ENCODE measurements at regions not wholly inside any gene's neighbourhood (a gene's known extent, or its start where the extent isn't known, plus 50 kb on each side); places are given as distances from the start of the nearest gene placed in this dataset.
"Not testable (repeated sequence)": the region's sequence is repeated elsewhere in the genome, so short reads cannot be mapped to it uniquely, and the experiment has no call there.

DNA sequence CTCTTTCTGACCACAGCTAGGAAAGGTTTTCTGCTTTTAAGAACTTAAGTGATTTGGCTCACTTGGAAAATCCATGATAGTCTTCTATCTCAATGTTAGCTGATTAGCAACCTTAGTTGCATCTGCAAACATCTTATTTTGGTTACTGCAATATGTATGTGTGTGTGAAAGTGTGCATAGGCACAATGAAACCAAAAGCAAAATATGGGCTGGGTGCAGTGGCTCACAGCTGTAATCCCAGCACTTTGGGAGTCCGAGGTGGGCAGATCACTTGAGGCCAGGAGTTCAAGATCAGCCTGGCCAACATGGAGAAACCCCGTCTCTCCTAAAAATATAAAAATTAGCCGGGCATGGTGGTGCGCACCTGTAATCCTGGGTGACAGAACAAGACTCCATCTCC is 246.9 kb upstream of the NCAM1 start:
- DNase-seq (ENCODE audit: low spot score), result not testable (repeated sequence)

DNA sequence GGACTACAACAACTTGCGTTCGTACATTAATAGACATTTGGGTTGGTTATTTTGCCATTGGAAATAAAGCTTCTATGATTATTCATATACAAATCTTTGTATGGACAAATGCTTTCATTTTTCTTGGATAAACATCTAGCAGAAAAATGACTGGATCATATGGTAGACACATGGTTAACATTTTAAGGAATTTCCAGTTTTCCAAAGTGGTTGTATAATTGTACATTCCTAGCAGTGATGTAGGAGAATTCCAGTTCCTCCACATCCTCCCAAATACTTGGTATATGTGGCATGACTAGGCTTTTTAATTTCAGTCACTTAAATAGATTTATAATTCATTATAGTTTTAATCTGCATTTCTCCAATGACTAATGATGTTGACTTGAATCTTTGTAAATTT is 246.2 kb upstream of the NCAM1 start:
- DNase-seq (ENCODE audit: low spot score), result no peak

DNA sequence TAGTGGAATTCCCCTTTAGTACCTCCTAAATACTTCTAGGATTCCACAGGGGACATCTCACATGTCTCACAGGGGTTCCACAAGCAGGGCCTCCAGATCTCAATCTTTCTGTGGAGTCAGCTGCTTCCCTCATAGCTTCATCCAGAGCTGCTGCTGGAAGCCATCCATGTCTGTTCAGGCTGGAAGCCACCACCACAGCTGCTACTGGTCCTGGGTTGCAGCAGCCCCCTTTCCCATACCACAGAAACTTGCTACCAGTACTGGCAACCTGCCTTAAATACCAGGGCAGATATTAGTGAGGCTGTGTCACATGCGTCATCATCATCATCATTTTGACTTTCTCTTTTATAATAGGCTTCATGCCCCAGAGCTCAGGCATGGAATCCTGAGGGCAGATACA is 242.7 kb upstream of the NCAM1 start:
- DNase-seq (ENCODE audit: low spot score), result no peak

DNA sequence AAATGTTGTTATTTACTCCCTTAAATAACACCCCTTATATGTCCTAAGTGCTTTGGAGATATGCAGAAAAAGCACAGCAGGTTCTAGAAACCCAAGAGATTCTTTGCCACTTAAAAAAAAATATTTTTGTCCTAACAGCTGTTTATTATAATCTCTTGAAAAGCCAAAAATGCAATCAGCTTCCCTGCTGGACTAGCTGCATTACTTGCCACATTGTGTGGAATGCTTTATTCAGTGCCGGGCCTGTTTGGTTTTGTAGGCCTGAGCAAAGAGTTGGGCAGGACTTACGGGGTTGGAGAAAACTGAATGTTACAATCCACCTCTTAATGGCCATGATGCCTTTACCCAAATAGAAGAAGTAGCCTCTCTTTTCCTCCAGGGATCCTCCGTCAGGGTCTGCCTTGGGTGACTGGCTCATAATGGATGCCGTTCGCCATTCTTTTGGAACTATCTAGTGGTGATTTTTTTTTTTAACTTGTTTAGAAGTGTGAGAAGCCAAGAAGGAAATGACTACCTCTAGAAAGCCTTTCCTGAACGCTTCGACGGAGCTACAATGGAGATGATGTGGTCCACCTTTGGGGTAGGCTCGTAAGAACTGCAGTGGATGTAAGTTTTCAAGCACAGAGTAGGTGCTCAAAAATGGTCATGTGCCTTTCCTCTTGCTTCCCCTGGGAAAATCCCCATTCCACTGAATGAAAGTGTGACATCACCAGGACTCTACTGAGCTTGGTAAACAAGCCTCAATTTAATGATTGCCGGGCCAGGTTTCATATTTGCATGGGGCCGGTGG is 241.3 kb upstream of the NCAM1 start:
- DNase-seq (ENCODE audit: low spot score), result no peak

DNA sequence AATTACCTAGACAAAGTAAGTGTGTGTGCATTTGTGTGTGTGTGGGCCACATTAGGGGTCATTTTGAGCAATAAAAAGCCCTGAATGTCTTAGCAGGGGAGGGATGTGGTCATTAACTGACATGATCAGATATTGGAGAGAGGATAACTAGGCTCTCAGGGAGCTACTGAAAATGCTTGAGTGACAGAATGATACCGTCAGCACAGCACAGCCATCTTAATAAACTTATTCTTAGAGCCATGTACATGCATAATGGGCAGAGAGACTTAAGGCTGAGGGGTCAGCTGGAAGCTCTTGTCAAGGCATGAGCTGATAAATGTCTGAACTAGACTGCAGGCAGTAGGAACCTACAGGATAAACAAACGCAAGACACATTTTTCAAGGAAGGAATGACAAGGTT is 239.1 kb upstream of the NCAM1 start:
- DNase-seq (ENCODE audit: low spot score), result no peak

DNA sequence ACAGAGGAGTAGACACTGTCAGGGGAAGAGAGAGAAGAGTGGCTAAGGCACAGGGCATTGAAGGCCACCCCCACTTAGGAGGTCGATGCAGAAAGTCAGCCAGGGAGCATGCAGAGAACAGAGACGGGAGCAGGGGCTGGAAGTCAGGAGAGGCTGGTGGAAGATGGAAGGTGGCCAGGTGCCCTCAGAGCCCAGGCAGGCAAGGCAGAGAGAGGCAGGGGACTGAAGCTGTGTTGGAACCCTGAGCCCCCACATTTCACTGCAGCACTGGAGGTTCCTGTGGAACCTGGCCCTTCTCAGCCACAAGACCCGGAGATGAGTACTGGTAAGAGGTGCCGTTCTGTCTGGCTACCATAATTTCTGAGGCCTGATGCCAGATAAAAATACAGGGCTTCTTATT is 238.3 kb upstream of the NCAM1 start:
- no peak for DNase-seq (ENCODE audit: low spot score)

DNA sequence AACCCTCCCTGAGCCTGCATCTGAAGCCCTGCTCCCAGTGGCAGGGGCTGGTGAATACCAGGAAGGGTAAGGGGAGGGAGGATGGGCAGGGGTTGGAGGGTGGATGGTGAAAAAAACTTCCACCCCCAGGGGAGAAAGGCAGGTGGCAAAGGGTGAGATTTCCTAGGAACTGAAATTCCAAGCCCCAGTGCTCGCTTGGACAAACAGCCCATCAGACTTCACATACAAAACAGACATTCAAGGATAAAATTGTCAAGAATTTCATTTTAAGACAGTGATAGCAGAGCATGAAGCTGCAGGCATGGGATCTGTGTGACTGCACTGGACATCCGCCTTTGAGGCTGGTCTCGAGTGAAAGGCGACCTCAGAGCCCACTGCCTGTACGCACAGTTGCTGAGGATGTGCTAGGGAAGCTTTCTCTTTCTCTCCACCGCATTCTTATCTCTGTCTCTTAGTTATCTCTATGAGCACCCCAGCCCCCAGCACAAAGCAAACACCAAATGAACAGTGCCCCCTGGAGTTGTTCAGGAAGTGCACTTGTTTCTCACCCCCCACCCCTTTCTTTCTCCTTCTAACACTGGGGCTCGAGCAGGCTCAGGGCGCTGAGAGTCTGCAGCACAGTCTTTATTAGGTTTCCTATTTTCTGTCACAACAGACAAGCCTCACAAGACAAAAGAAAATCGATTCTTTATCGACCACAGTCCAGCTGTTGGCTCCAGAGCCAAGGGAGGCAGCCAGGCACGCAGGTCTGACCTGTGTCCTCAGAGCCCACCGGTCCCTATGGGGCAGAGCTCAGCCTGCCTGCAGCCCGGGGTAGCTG is 237.3 kb upstream of the NCAM1 start:
- DNase-seq (ENCODE audit: low spot score), result no peak

DNA sequence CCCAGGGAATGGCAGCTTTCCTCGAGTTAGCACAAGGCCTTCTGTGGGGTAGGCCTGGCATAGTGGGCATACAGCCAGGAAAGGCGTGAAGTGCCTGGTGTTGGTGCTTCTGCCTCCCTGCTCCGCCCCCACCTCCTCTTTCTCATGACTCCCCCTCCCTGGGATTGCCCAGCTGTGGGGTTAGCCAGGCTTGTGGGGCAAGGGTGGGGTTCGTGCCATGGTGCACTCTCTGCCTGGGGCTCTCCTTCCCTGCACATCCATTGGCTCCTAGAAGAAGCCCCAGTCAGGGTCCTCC is 236.8 kb upstream of the NCAM1 start:
- no peak for DNase-seq (ENCODE audit: low spot score)

DNA sequence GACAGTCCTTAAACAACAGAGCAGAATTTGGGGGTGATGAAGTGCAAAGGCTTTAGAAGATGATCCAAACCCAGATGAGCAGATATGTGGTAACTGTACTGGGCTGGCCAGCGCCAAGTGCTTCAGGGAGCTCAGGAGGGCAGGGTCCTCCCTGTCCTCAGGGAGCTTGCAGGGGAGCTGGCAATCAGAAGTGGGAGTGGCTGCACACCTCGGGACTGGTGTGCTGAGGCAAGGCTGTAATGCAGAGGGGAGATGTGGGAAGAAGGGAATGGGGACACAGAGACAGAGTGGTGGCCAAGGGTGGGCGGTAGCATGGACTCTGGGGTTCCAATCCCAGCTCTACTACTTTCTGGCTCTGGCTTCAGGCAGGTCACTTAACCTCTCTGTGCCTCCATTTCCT is 235.6 kb upstream of the NCAM1 start:
- DNase-seq (ENCODE audit: low spot score), result no peak

DNA sequence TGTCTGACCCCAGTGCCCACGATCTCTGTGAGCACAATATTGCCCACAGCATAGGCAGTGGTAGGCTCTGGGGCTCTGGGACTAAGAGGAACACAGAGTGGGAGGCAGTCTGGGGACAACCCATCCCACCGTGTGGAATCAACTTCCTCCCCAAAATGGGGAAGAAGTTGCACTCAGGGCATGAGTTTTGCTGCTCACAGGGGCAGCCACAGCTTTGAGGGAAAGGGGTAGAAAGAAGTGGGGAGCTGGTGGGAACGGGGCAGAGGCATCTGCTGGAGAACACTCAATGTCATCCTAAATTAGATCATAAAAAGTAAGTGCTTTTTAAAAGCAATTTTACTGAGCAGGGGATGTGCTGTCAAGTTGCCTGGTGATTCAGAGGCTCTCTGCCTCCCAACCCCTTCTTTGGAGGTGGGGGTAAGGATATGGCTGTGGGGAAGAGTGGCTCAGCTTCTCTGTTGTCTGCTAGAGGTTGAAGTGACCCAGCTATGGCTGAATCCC is 233.8 kb upstream of the NCAM1 start:
- no peak for DNase-seq (ENCODE audit: low spot score)

DNA sequence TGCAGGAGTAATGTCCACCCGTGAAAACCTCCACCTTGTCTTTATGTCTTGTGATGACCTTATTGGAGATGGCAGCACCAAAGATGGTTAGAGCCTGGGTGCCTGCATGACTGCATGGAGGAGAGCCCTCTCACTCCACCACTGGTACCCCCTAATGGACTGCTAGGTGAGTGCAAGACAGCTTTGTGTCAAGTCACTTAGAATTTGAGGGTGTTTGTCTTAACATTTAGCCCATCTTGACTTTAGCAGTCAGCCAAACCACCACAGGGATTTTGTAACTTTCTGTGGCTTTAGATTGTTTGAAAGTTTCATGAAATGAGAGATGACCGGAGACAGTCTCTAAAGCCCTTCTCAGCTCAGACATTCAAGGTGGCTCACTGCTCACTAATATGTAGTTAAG is 232.9 kb upstream of the NCAM1 start:
- no peak for DNase-seq (ENCODE audit: low spot score)

DNA sequence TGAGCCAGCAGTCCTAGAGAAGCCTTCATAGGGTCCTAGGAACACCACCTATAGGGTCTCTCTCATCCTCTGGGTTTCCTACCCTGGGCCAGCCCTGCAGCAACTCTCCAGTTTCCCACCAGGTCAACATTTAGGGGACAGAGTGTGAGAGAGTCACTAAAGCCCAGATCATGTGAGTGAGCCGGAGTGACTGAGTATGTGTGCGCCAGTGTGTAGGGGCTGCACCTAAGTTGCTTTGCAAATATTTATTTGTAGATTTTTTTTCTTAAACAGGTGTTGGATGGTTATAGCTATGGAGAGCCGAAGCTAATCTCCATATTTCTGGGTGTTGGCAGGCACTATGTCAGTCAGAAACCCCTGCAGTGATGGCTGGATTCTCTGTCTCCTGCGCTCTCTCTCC is 232.5 kb upstream of the NCAM1 start:
- DNase-seq (ENCODE audit: low spot score), result no peak

DNA sequence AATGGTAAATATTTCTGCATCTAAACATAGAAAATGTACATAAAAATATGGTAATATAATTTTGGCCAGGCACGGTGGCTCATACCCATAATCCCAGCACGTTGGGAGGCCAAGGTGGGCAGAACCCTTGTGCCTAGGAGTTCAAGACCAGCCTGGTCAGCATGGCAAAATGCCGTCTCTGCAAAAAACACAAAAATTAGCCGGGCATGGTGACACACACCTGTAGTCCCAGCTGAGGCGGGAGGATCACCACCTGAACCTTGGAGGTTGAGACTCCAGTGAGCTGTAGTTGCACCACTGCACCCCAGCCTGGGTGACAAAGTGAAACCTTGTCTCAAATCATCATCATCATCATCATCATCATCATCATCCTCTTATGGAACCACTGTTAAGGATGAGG is 230.6 kb upstream of the NCAM1 start:
- no peak for DNase-seq (ENCODE audit: low spot score)

DNA sequence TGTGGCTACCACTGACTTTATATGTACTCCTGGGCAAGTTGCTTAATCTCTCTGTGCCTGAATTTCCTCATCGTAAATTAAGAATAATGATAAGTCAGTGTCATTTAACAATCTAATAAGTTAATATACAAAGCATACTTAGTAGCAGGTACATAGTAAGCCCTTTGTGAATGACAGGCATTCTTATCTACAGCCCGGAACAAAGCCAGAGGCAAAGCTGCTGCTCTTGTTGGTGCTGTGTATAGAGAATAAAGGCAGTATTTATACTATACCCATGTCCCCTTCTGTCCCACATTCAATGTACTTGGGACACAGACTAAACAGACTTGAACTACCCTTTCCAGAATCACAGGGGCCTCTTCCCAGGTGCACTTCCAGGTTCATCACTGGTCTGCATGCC is 229.7 kb upstream of the NCAM1 start:
- no peak for DNase-seq (ENCODE audit: low spot score)

DNA sequence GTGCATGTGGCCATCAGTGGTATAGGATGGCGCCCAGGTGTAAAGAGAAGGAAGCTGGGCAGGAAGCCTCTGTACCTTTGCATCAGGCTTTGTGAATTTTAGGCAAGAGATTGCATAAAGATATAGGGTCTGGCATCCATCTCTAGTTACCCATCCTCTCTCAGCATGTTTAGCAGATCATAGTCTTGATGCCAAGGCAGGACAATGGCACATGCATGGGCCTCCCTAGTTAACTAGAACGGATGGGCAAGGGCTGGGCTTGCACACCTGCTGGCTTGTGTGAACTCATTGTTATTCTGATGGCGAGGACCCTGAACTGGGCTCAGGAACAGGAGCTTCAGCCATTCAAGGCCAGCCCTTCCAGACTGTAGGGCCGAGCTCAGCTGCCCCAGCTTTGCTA is 229.2 kb upstream of the NCAM1 start:
- DNase-seq (ENCODE audit: low spot score), result no peak

DNA sequence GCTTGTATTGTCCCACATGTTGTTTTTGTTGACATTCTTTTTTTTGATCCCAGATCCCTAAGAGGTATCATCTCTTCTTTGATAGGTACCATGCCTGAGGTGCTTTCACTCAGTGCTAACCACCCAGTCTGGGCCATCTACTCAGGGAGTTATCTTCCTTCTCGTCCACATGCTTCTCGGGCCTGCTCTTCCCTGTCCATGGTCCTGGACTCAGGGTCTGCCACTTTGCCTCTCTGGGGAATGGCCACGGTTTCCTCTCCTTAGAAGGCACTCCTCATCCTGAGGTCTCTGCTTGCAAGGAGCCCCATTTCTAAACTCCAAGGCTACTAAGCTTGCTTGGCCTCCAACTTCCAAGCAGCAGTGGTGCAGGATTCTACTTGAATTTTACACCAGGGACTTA is 227.0 kb upstream of the NCAM1 start:
- DNase-seq (ENCODE audit: low spot score), result no peak

DNA sequence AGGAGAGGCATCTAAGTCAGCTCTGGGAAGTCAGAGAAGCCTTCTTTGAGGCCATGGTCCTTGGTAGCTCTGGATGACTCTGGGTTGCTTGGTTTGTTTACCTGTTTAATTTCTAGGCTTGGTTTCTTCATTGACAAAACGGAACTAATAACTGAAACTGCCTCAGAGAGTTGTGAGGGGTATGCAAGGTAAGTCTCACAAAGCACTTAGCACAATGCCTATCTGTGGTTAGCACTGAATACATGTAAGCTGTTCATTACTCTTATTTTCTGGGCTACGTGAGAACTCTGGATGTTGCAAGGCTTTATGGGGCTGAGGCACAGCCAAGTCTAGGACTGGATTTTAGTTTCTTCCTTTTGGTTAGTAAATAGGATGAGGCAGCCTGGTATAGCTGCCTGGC is 225.8 kb upstream of the NCAM1 start:
- DNase-seq (ENCODE audit: low spot score), result no peak

DNA sequence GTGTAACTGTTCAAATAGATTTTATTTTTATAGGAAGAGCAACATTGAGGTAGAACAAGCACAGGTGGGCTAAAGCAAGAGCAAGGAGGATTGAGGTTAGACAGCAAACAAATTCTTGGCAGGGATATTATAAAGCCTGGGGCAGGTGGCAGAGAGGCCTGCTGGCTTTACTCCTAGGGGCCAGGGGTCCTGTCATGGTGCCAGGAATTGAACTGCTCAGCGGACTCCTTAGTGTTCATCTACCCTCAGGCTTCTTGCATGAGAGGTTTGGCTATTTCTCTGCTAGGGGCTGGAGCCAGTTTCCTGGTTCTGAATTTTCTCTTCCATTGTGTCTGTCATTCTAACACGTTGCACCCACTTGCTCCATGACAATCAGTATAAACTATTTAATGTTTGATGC is 217.2 kb upstream of the NCAM1 start:
- DNase-seq (ENCODE audit: low spot score), result no peak

DNA sequence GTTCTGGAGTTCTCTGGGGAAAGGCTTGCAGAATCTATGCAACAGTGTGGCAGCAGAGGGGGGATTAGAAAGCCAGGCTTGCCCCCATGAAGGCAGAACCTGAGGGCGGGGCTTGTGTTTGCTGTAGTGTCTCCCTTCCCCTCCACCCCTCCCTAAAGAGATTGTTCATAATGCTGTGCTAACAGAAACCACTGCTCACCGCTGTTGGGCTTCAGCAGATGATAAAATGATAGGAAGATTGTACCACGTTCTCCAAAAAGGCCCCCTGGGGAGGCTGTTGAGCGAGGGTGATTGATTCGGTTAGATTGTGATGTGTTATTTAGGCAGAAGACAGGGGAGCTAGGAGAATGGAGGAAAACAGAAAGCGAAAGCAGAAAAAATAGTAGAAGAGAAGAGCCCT is 215.2 kb upstream of the NCAM1 start:
- DNase-seq (ENCODE audit: low spot score), result no peak

DNA sequence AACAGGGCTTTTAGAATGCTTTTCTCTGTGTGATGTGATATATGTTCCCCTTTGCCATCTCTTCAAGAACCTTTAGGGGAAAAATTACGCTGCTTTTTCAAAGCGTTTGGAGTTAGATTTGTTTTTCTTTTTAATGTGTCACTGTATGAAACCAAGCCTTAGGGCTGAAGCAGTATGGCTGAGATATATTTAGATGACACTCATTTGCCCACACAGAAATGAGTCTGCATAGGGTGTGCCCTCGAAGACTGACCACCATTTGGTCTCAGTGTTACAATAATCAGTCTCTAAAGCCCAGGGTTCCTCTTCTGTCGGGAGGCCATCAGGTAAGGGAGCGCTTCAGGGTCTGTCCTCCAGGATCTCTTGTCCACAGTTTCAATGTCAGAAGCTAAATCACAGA is 213.0 kb upstream of the NCAM1 start:
- DNase-seq (ENCODE audit: low spot score), result no peak

DNA sequence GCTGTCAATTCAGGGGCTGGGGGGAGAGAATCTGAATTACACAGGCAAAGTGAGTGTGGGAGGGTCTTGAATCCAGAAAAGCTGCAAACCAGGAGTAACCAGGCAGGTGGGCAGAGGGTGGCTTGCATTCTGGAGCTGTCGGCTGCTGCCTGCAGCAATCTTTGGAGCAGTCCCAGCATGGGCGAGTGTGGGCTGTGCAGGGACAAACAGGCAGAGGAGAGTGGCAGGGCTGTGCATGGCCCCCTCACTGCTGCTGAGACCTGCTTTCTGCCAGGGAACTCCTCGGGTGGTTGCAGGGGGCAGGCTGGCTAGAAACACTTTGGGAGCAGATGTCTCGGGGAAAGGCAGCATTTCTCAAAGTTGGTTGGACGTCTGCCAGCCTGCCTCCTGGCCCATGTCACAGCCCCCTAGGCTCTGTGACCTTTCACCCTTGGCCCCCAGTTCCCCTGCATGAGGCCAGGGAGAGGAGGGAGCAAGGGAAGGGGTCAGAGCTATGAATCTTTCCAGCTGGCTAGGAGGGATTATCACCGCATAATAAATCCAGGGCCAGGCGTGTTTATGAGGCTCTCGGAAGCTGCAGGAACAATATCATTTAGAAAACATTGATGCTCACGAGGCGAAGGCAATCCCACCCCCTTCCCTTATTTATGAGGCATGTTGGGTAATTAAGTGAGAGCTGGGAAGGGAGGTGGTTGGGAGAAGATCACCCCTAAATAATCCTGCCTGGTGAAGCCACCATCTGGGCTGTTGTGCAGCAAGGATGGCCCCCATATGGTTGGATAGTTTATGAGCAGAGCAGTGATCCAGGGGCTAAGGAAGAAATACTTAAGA is 212.3 kb upstream of the NCAM1 start:
- DNase-seq (ENCODE audit: low spot score), result no peak

DNA sequence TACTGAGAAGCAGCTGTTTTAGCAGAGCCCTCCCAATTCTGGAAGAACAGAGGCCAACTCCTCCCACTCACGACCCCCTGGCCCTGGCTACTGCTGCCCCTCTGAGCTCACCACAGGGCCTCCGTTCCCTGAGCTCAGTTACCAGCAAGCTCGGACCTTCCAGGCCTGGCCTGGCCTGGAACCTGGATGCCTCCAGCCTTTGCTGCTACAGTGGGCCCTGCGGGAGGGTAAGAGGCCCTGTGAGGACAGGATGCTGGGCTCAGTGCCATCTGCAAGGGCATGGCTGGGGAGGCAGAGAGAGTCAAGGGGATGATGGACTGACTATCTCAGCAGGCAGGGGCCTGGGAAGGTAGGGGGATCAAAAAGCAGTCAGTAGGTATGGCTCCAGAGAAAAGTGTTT is 209.9 kb upstream of the NCAM1 start:
- no peak for DNase-seq (ENCODE audit: low spot score)

DNA sequence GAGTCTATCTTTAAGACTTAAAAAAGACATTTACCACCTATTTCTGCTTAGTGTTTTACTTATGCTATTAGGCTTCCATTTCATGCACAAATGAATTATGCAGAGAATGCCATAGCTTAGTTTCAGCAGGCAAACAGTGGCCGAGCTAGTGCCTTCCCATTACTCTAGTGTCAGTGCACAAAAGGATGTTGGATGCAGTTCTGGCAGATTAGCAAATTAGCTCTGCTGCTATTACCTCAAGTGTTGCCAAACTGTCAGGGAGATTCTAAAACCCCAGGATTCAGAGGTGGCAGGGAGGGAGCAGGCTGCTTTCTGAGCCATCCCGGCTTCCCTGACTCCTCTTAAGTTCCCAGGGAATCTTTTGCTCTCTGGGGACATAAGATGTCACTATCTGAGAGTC is 209.4 kb upstream of the NCAM1 start:
- no peak for DNase-seq (ENCODE audit: low spot score)

All from activated CD4-positive, alpha-beta T cell treated with anti-CD3 and anti-CD28 coated beads, Interleukin-2, Interleukin-4, amounts not matched to agents 100 ng/mL and 50 ng/mL, durations not matched to agents 16 hours and 8 hours (primary cell).